Neural progenitor cell (in vitro differentiated cells): ENCODE measurements at regions not wholly inside any gene's neighbourhood (a gene's known extent, or its start where the extent isn't known, plus 50 kb on each side); places are given as distances from the start of the nearest gene placed in this dataset.

Experiments
- DNase-seq: peaks from one replicate; pipeline ENCODE4 v3.0.0-alpha.2; 2016; ENCODE audit warnings: low spot score
- H2AFZ ChIP-seq: fragments of 200-600 bp; sonication (generic); replicated peaks from 2 replicates; pipeline ENCODE4 v1.6.1; 2016; ENCODE audit warnings: antibody characterized with exemption
- H3F3A ChIP-seq: fragments of 200-600 bp; sonication (generic); 2 replicates; pipeline ENCODE4 v1.6.1; 2016; ENCODE audit warnings: antibody characterized with exemption, low read depth
- H3K27ac ChIP-seq: fragments of 200-600 bp; sonication (generic); 2 replicates; pipeline ENCODE4 v1.5.1; 2016; ENCODE audit warnings: mild to moderate bottlenecking
- H3K27me3 ChIP-seq: fragments of 200-600 bp; sonication (generic); 2 replicates; pipeline ENCODE4 v1.6.1; 2016; ENCODE audit warnings: mild to moderate bottlenecking, moderate library complexity
- H3K36me3 ChIP-seq: fragments of 200-600 bp; sonication (generic); 2 replicates; pipeline ENCODE4 v1.5.1; 2016
- H3K4me1 ChIP-seq: fragments of 200-600 bp; sonication (generic); 2 replicates; pipeline ENCODE4 v1.6.1; 2016; ENCODE audit warnings: mixed run types
- H3K4me2 ChIP-seq: fragments of 200-600 bp; sonication (generic); 2 replicates; pipeline ENCODE4 v1.6.1; 2016
- H3K4me3 ChIP-seq: fragments of 200-600 bp; sonication (generic); 2 replicates; pipeline ENCODE4 v1.5.1; 2016
- H3K79me2 ChIP-seq: fragments of 200-600 bp; sonication (generic); 2 replicates; pipeline ENCODE4 v1.6.1; 2016; ENCODE audit warnings: low read depth
- H3K9ac ChIP-seq: fragments of 200-600 bp; sonication (generic); 2 replicates; pipeline ENCODE4 v1.6.1; 2016
- H3K9me3 ChIP-seq: fragments of 200-600 bp; sonication (generic); 2 replicates; pipeline ENCODE4 v1.5.1; 2016; ENCODE audit warnings: low read depth
- H4K20me1 ChIP-seq: fragments of 200-600 bp; sonication (generic); 2 replicates; pipeline ENCODE4 v1.6.1; 2016; ENCODE audit warnings: low read depth
- H3K27ac Mint-ChIP-seq: 3 replicates; pipeline ENCODE4 v1.8.0; 2021; ENCODE audit warnings: mixed read lengths
- H3K27me3 Mint-ChIP-seq: 2 replicates; pipeline ENCODE4 v1.8.0; 2022; ENCODE audit warnings: low read depth, mild to moderate bottlenecking, inconsistent platforms, moderate library complexity, mixed read lengths; ENCODE audit not compliant: insufficient read depth
- H3K36me3 Mint-ChIP-seq: 3 replicates; pipeline ENCODE4 v1.8.0; 2021; ENCODE audit warnings: mixed read lengths
- H3K4me1 Mint-ChIP-seq: 3 replicates; pipeline ENCODE4 v1.8.0; 2021; ENCODE audit warnings: mixed read lengths
- H3K4me3 Mint-ChIP-seq: 3 replicates; pipeline ENCODE4 v1.8.0; 2021; ENCODE audit warnings: mild to moderate bottlenecking, moderate library complexity, mixed read lengths
- H3K9me3 Mint-ChIP-seq: 3 replicates; pipeline ENCODE4 v1.8.0; 2020; ENCODE audit warnings: mixed read lengths
- CTCF ChIP-seq: fragments of 200-600 bp; sonication (generic); IDR thresholded peaks from 2 replicates; pipeline ENCODE4 v1.5.1; 2017; ENCODE audit warnings: antibody characterized with exemption, mild to moderate bottlenecking
- EZH2 ChIP-seq: fragments of 200-600 bp; sonication (generic); IDR thresholded peaks from 2 replicates; pipeline ENCODE4 v1.6.1; 2017; ENCODE audit warnings: antibody characterized with exemption, mild to moderate bottlenecking, moderate library complexity
- EZH2phosphoT487 ChIP-seq: fragments of 200-600 bp; sonication (generic); IDR thresholded peaks from 2 replicates; pipeline ENCODE4 v1.6.1; 2017; ENCODE audit warnings: antibody characterized with exemption

DNA sequence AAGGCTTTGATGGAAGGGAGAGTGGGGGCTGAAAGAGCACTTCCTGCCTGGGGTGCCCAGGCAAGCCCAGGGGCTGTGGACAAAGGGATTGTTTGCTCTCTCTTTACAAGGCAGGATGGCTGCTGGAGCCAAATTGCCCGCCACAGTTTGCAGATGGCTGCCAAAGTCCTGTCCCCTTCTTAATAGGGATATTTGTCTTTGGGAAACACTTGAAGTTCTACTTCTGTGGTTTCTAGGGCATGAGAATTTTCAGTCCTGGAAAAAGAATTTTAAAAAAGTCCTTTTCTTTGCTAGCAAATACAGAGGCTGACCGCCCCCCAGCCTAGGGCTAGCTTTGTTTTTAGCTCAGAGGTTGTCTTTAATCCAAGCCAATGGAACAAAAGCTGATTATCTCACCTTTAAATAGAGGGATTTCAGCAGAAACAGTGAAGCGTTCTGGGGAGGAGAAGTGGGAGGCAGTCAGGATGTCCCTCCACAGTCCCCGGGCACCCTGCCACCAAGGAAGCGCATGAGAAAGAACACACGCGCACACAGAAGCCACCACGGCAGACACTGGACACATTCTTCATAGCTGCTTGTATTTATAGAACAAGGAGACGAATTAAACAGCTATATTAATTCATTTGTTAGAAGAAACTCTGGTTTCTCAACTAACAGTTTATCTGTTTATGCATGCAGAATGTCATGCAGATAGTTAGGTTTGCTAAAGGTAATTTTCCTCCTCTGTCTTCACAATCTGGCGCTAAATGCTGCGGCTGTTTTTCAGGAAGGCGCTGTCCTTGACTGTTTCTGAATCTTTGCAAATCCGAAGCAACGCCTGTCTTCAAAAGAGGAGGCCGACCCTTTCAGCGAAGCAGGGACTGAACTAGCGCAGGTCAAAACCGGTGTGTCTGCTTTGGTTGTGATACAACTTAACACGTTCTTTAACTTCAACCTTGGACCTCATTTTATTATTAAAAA is 736.9 kb downstream of the QKI start:
- H3K79me2 ChIP-seq: no peaks in the 10 kb centered on the region
- peak overlapping the region; percentile 80 for H3K4me2 ChIP-seq
- Mint-ChIP-seq H3K4me1 (peaks cover 29% of the 10 kb centered on the region), H3K27me3 (peaks cover 3% of the 10 kb centered on the region), H3K9me3 (peaks cover 37% of the 10 kb centered on the region), H3K27ac (peak overlapping the region; percentile 100), H3K36me3 (peaks cover 4% of the 10 kb centered on the region), H3K4me3 (peak overlapping the region; percentile 76)
- peak overlapping the region; percentile 94 for H3K27ac ChIP-seq
- peak; percentile 81 for DNase-seq
- H2AFZ ChIP-seq: peak overlapping the region; percentile 54
- no peaks in the 10 kb centered on the region for H3K27me3 ChIP-seq
- peaks cover 39% of the 10 kb centered on the region for H3K4me1 ChIP-seq
- peaks cover 6% of the 10 kb centered on the region for H3K9me3 ChIP-seq
- peaks cover 4% of the 10 kb centered on the region for H4K20me1 ChIP-seq
- TF ChIP-seq EZH2phosphoT487 (no peak), EZH2 (no peak), CTCF (no peak)
- no peak overlapping the region for H3K9ac ChIP-seq
- H3K36me3 ChIP-seq: no peaks in the 10 kb centered on the region
- H3K4me3 ChIP-seq: peak overlapping the region; percentile 35
- H3F3A ChIP-seq: peaks cover 37% of the 10 kb centered on the region

- peaks cover 37% of the 10 kb centered on the region for H3F3A ChIP-seq
- H3K27me3 ChIP-seq: no peaks in the 10 kb centered on the region
- Mint-ChIP-seq H3K27me3 (peaks cover 3% of the 10 kb centered on the region), H3K9me3 (peaks cover 39% of the 10 kb centered on the region), H3K27ac (peak overlapping the region; percentile 57), H3K4me3 (no peak overlapping the region), H3K4me1 (peaks cover 29% of the 10 kb centered on the region), H3K36me3 (peaks cover 3% of the 10 kb centered on the region)
- peak; percentile 78 for DNase-seq
- H3K9ac ChIP-seq: no peak overlapping the region
- no peak overlapping the region for H2AFZ ChIP-seq
- no peaks in the 10 kb centered on the region for H3K36me3 ChIP-seq
- peak overlapping the region; percentile 94 for H3K27ac ChIP-seq
- TF ChIP-seq CTCF: peak; percentile 23
- no peak for TF ChIP-seq EZH2
- no peak for TF ChIP-seq EZH2phosphoT487
- peaks cover 4% of the 10 kb centered on the region for H4K20me1 ChIP-seq
- H3K79me2 ChIP-seq: no peaks in the 10 kb centered on the region
- peaks cover 6% of the 10 kb centered on the region for H3K9me3 ChIP-seq
- peak overlapping the region; percentile 35 for H3K4me3 ChIP-seq
- H3K4me1 ChIP-seq: peaks cover 39% of the 10 kb centered on the region
- peak overlapping the region; percentile 80 for H3K4me2 ChIP-seq
Measured at GRCh38 chr6:164150232-164150631, 735.7 kb downstream of the QKI start.

DNA sequence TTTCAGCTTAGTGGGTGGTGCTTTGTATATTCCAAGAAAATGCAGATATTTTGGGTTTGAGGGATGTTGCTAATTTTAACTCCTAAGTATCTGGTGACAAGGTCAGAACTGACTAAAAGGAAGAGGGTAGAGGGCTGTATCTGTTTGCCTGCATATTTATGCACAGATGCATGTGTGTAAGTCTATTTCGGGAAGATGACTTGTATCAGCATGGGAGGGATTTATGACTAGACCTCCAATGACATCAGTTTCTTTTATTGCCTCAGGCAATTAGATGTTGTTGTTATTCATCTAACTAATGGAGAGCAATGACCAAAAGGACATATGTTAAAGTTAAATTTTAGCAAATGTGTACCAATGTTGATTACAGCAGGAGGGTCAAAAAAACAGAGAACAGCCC is 734.3 kb downstream of the QKI start:
- H3K36me3 ChIP-seq: no peaks in the 10 kb centered on the region
- H3K4me1 Mint-ChIP-seq: peaks cover 29% of the 10 kb centered on the region
- TF ChIP-seq EZH2phosphoT487 (no peak), CTCF (no peak), EZH2 (no peak)
- no peak overlapping the region for H3K4me2 ChIP-seq
- H4K20me1 ChIP-seq: peaks cover 4% of the 10 kb centered on the region
- H3K36me3 Mint-ChIP-seq: no peaks in the 10 kb centered on the region
- H3K9me3 ChIP-seq: peaks cover 6% of the 10 kb centered on the region
- H3K4me1 ChIP-seq: peaks cover 39% of the 10 kb centered on the region
- no peak overlapping the region for H3K27ac Mint-ChIP-seq
- no peak overlapping the region for H3K9ac ChIP-seq
- no peaks in the 10 kb centered on the region for H3K79me2 ChIP-seq
- peaks cover 33% of the 10 kb centered on the region for H3K9me3 Mint-ChIP-seq
- H2AFZ ChIP-seq: no peak overlapping the region
- no peak for DNase-seq
- H3K27ac ChIP-seq: no peak overlapping the region
- no peak overlapping the region for H3K4me3 Mint-ChIP-seq
- H3F3A ChIP-seq: peaks cover 37% of the 10 kb centered on the region
- no peaks in the 10 kb centered on the region for H3K27me3 ChIP-seq
- H3K27me3 Mint-ChIP-seq: peaks cover 3% of the 10 kb centered on the region
- no peak overlapping the region for H3K4me3 ChIP-seq
